ENCODE measurements at regions not wholly inside any gene's neighbourhood (a gene's known extent, or its start where the extent isn't known, plus 50 kb on each side); places are given as distances from the start of the nearest gene placed in this dataset.

DNA sequence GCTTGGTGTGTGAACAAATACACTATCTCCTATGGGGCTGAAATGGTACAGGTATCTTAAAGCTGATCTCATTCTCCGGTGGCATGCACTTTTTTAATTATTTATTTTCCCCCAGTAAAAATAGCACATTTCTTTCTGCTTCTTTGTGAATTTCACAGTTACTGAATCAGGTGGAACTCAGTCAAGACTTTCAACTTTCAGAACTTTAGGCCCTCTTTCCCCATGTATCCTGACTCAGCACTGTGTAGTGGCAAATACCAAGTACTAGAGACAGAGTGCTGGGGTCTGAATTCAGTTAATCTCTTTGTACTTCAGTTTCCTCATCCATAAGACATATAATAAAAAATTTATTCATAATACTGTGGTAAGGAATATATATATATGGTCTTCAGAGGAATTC, 223.9 kb downstream of the CSNK2A3 start:
- no peaks in the 10 kb centered on the region for H3K9me3 ChIP-seq (ENCODE audit: low read depth, low read length, poor library complexity, severe bottlenecking)
- peaks cover 40% of the 10 kb centered on the region for H3K27me3 ChIP-seq (replicated peaks; ENCODE audit: insufficient read depth, low read depth, low read length, poor library complexity)
- H3K27ac ChIP-seq (ENCODE audit: low read depth, low read length, poor library complexity, severe bottlenecking), result no peak overlapping the region
- TF ChIP-seq EZH2 (IDR thresholded peaks at IDR 0.05; ENCODE audit: borderline replicate concordance, low read depth, low read length, poor library complexity, severe bottlenecking), result no peak
- TF ChIP-seq, protein P1, sequence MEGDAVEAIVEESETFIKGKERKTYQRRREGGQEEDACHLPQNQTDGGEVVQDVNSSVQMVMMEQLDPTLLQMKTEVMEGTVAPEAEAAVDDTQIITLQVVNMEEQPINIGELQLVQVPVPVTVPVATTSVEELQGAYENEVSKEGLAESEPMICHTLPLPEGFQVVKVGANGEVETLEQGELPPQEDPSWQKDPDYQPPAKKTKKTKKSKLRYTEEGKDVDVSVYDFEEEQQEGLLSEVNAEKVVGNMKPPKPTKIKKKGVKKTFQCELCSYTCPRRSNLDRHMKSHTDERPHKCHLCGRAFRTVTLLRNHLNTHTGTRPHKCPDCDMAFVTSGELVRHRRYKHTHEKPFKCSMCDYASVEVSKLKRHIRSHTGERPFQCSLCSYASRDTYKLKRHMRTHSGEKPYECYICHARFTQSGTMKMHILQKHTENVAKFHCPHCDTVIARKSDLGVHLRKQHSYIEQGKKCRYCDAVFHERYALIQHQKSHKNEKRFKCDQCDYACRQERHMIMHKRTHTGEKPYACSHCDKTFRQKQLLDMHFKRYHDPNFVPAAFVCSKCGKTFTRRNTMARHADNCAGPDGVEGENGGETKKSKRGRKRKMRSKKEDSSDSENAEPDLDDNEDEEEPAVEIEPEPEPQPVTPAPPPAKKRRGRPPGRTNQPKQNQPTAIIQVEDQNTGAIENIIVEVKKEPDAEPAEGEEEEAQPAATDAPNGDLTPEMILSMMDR (conservative IDR thresholded peaks at IDR 0.05; ENCODE audit: low read depth, low read length), result no peak
- ChIA-PET POLR2A (ENCODE audit: low non-redundant PET) (no interaction called here), CTCF (no interaction called here)
- no peaks in the 10 kb centered on the region for H3K4me1 ChIP-seq (ENCODE audit: insufficient read depth, low read length, poor library complexity, severe bottlenecking)
- no peaks in the 10 kb centered on the region for H3K36me3 ChIP-seq (ENCODE audit: insufficient read depth, low read length, poor library complexity, severe bottlenecking)
- H3K4me3 ChIP-seq (ENCODE audit: low read depth, low read length, poor library complexity, severe bottlenecking), result no peak overlapping the region
- DNase-seq (ENCODE audit: low spot score), result no peak
- BruUV-seq (replicated peaks), result no TSS peak
- intact Hi-C loops (cut with micrococcal nuclease; ENCODE audit: unreplicated experiment), result no loop called here

DNA sequence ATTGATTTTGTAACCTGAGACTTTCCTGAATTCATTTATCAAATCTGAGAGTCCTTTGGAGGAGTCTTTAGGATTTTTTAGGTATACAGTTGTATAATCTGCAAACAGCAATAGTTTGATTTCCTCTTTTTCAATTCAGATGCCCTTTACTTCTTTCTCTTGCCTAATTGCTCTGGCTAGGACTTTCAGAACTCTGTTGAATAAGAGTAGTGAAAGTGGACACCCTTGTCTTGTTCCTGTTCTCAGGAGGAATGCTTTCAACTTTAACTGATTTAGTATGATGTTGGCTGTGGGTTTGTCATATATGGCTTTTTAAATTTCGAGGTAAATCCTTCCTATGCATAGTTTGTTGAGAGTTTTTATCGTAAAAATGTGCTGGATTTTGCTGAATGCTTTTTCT, 227.4 kb downstream of the CSNK2A3 start:
- no peak for TF ChIP-seq EZH2 (IDR thresholded peaks at IDR 0.05; ENCODE audit: borderline replicate concordance, low read depth, low read length, poor library complexity, severe bottlenecking)
- TF ChIP-seq, protein P1 (conservative IDR thresholded peaks at IDR 0.05; ENCODE audit: low read depth, low read length), result no peak
- CTCF ChIA-PET, result no interaction called here

DNA sequence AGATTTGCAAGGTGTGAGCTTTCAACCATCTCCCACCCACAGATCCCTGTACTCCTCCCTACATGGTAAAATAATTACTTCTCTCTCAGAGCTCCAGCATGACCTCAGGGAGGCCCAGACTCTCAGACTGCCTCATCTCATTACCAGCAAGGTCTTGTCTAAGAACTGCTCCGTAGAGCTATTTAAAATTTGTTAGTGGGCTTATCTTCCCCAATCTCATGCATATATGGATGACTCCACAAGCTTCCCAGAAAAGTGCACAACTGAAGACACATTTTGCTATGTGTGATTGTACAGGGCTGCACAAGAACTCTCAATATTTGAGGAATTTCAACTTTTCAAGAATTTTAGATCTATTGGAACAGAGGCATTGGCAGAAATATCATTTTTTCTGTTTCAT, 230.3 kb downstream of the CSNK2A3 start:
- no peak for TF ChIP-seq EZH2 (IDR thresholded peaks at IDR 0.05; ENCODE audit: borderline replicate concordance, low read depth, low read length, poor library complexity, severe bottlenecking)
- TF ChIP-seq, protein P1 (conservative IDR thresholded peaks at IDR 0.05; ENCODE audit: low read depth, low read length), result no peak
- ChIA-PET CTCF (no interaction called here), POLR2A (ENCODE audit: low non-redundant PET) (no interaction called here)
- DNase-seq (ENCODE audit: low spot score), result no peak
- H3K4me3 ChIP-seq (ENCODE audit: low read depth, low read length, poor library complexity, severe bottlenecking), result no peak overlapping the region
- BruUV-seq (replicated peaks), result no TSS peak
- no peaks in the 10 kb centered on the region for H3K9me3 ChIP-seq (ENCODE audit: low read depth, low read length, poor library complexity, severe bottlenecking)
- no peaks in the 10 kb centered on the region for H3K36me3 ChIP-seq (ENCODE audit: insufficient read depth, low read length, poor library complexity, severe bottlenecking)
- H3K27me3 ChIP-seq (replicated peaks; ENCODE audit: insufficient read depth, low read depth, low read length, poor library complexity), result peaks cover 15% of the 10 kb centered on the region
- intact Hi-C loops (cut with micrococcal nuclease; ENCODE audit: unreplicated experiment), result no loop called here
- H3K4me1 ChIP-seq (ENCODE audit: insufficient read depth, low read length, poor library complexity, severe bottlenecking), result no peaks in the 10 kb centered on the region
- no peak overlapping the region for H3K27ac ChIP-seq (ENCODE audit: low read depth, low read length, poor library complexity, severe bottlenecking)

More for the DNA sequence above, 227.4 kb downstream of the CSNK2A3 start:
- Histone ChIP-seq H3K4me3 (ENCODE audit: low read depth, low read length, poor library complexity, severe bottlenecking) (no peak overlapping the region), H3K4me1 (ENCODE audit: insufficient read depth, low read length, poor library complexity, severe bottlenecking) (no peaks in the 10 kb centered on the region), H3K9me3 (ENCODE audit: low read depth, low read length, poor library complexity, severe bottlenecking) (no peaks in the 10 kb centered on the region), H3K27ac (ENCODE audit: low read depth, low read length, poor library complexity, severe bottlenecking) (no peak overlapping the region), H3K27me3 (replicated peaks; ENCODE audit: insufficient read depth, low read depth, low read length, poor library complexity) (peaks cover 24% of the 10 kb centered on the region), H3K36me3 (ENCODE audit: insufficient read depth, low read length, poor library complexity, severe bottlenecking) (no peaks in the 10 kb centered on the region)
- POLR2A ChIA-PET (ENCODE audit: low non-redundant PET), result no interaction called here
- DNase-seq (ENCODE audit: low spot score), result no peak
- no TSS peak for BruUV-seq (replicated peaks)
- intact Hi-C loops (cut with micrococcal nuclease; ENCODE audit: unreplicated experiment), result no loop called here

Measured in A673 (cell line).